ENCODE measurements at regions not wholly inside any gene's neighbourhood (a gene's known extent, or its start where the extent isn't known, plus 50 kb on each side); places are given as distances from the start of the nearest gene placed in this dataset.
A peak's percentile ranks its signal among the peaks of the same experiment; 100 is the strongest.
"Not testable (repeated sequence)": the region's sequence is repeated elsewhere in the genome, so short reads cannot be mapped to it uniquely, and the experiment has no call there.

GRCh38 chr2:174678395-174678794, 80.8 kb upstream of the WIPF1 start:
- peaks cover 3 to 9% of the 10 kb centered on the region in 2 donors for H3K4me1 ChIP-seq
- H3K27me3 ChIP-seq, result no peaks in the 10 kb centered on the region
- no peak overlapping the region for H3K4me3 ChIP-seq (replicated peaks in 1 of 3)
- no peak overlapping the region for H3K27ac ChIP-seq
- H3K9me3 ChIP-seq, result no peaks in the 10 kb centered on the region
- WGBS, 2 donors, result 90 to 94% methylated on average over 2 of the region's 2 CpGs
- no peak for TF ChIP-seq POLR2A (IDR thresholded peaks at IDR 0.05)
- TF ChIP-seq CTCF (IDR thresholded peaks at IDR 0.05), result no peak
- H3K36me3 ChIP-seq, result no peaks in the 10 kb centered on the region
- intact Hi-C loops (cut with DNase I), result no loop called here
- DNase-seq, result no peak

GRCh38 chr2:174675615-174676014, 78.0 kb upstream of the WIPF1 start:
- H3K27me3 ChIP-seq, result no peaks in the 10 kb centered on the region
- no peaks in the 10 kb centered on the region for H3K4me1 ChIP-seq
- TF ChIP-seq POLR2A (IDR thresholded peaks at IDR 0.05) (no peak), CTCF (IDR thresholded peaks at IDR 0.05) (no peak)
- WGBS, 2 donors, result 89 to 91% methylated on average over 5 of the region's 5 CpGs
- H3K9me3 ChIP-seq, result no peaks in the 10 kb centered on the region
- no peaks in the 10 kb centered on the region for H3K36me3 ChIP-seq
- DNase-seq, result no peak
- intact Hi-C loops (cut with DNase I), result no loop called here
- no peak overlapping the region for H3K4me3 ChIP-seq (replicated peaks in 1 of 3)
- no peak overlapping the region for H3K27ac ChIP-seq

- intact Hi-C loops (cut with DNase I), result no loop called here
- no peak overlapping the region for H3K27ac ChIP-seq
- no peak for DNase-seq
- H3K27me3 ChIP-seq, result no peaks in the 10 kb centered on the region
- no peaks in the 10 kb centered on the region for H3K4me1 ChIP-seq
- H3K4me3 ChIP-seq (replicated peaks in 1 of 3), result no peak overlapping the region
- no peaks in the 10 kb centered on the region for H3K36me3 ChIP-seq
- TF ChIP-seq POLR2A (IDR thresholded peaks at IDR 0.05) (no peak), CTCF (IDR thresholded peaks at IDR 0.05) (no peak)
- 83 to 85% methylated on average over 3 of the region's 3 CpGs for WGBS, 2 donors
- no peaks in the 10 kb centered on the region for H3K9me3 ChIP-seq
Observed at GRCh38 chr2:174673876-174674275, 76.3 kb upstream of the WIPF1 start.

GRCh38 chr2:174673440-174673839, 75.8 kb upstream of the WIPF1 start:
- Histone ChIP-seq H3K36me3 (no peaks in the 10 kb centered on the region), H3K27me3 (no peaks in the 10 kb centered on the region), H3K4me1 (no peaks in the 10 kb centered on the region), H3K9me3 (no peaks in the 10 kb centered on the region), H3K4me3 (replicated peaks in 1 of 3) (no peak overlapping the region), H3K27ac (no peak overlapping the region)
- no peak for DNase-seq
- 82 to 89% methylated on average over 7 of the region's 7 CpGs for WGBS, 2 donors
- TF ChIP-seq CTCF (IDR thresholded peaks at IDR 0.05) (no peak), POLR2A (IDR thresholded peaks at IDR 0.05) (no peak)
- intact Hi-C loops (cut with DNase I), result no loop called here

- intact Hi-C loops (cut with DNase I); H3K27me3 ChIP-seq; DNase-seq; H3K4me3 ChIP-seq (replicated peaks in 1 of 3); H3K36me3 ChIP-seq; H3K27ac ChIP-seq; H3K9me3 ChIP-seq: not testable (repeated sequence)
- peaks cover 0 to 15% of the 10 kb centered on the region in 2 donors for H3K4me1 ChIP-seq
- WGBS, 2 donors, result 97 to 99% methylated on average over 10 of the region's 10 CpGs
Observed at GRCh38 chr2:174671532-174671931, 73.9 kb upstream of the WIPF1 start.

- Histone ChIP-seq H3K4me3 (replicated peaks in 1 of 3) (no peak overlapping the region), H3K4me1 (peaks cover 0 to 18% of the 10 kb centered on the region in 2 donors), H3K27ac (no peak overlapping the region), H3K27me3 (no peaks in the 10 kb centered on the region), H3K9me3 (no peaks in the 10 kb centered on the region), H3K36me3 (no peaks in the 10 kb centered on the region)
- no peak for TF ChIP-seq POLR2A (IDR thresholded peaks at IDR 0.05)
- no peak for TF ChIP-seq CTCF (IDR thresholded peaks at IDR 0.05)
- intact Hi-C loops (cut with DNase I), result no loop called here
- WGBS, 2 donors, result 49 to 53% methylated on average over 4 of the region's 4 CpGs
- peak; percentile 64 to 66 for DNase-seq
Observed at GRCh38 chr2:174670446-174670845, 72.8 kb upstream of the WIPF1 start.
